IMR-90 (cell line): ENCODE measurements at regions not wholly inside any gene's neighbourhood (a gene's known extent, or its start where the extent isn't known, plus 50 kb on each side); places are given as distances from the start of the nearest gene placed in this dataset.

Experiments used
- CTCF ChIP-seq: conservative IDR thresholded peaks from 2 replicates; pipeline ENCODE4 v1.5.1; 2012; ENCODE audit warnings: mild to moderate bottlenecking, low read depth, low read length, improper control_type of control experiment
- MAFK ChIP-seq: IDR thresholded peaks from 2 replicates; pipeline ENCODE4 v1.6.1; 2012; ENCODE audit warnings: low read depth, low read length, improper control_type of control experiment
- RAD21 ChIP-seq: IDR thresholded peaks from 2 replicates; pipeline ENCODE4 v1.6.1; 2012; ENCODE audit warnings: low read length, improper control_type of control experiment
- RFX5 ChIP-seq: IDR thresholded peaks from 2 replicates; pipeline ENCODE4 v1.8.0; 2012; ENCODE audit warnings: low read depth, mild to moderate bottlenecking, low read length, moderate library complexity

- TF ChIP-seq RAD21: no peak
- TF ChIP-seq CTCF: no peak
- TF ChIP-seq RFX5: no peak
- no peak for TF ChIP-seq MAFK
Observed at GRCh38 chr5:142539154-142539740, 146.6 kb downstream of the FGF1 start.
